ENCODE measurements at regions not wholly inside any gene's neighbourhood (a gene's known extent, or its start where the extent isn't known, plus 50 kb on each side); places are given as distances from the start of the nearest gene placed in this dataset.

- Histone ChIP-seq H3K27ac (no peak overlapping the region), H3K4me1 (replicated peaks) (no peaks in the 10 kb centered on the region), H3K27me3 (replicated peaks; ENCODE audit: insufficient read depth) (no peaks in the 10 kb centered on the region), H3K36me3 (no peaks in the 10 kb centered on the region), H3K4me3 (no peak overlapping the region), H3K9me3 (no peaks in the 10 kb centered on the region)
- intact Hi-C loops (cut with DNase I): no loop called here
- DNase-seq (ENCODE audit: low spot score): no peak
- no peak for TF ChIP-seq CTCF (IDR thresholded peaks at IDR 0.05)
- no peak for TF ChIP-seq POLR2AphosphoS5 (IDR thresholded peaks at IDR 0.05)
- TF ChIP-seq POLR2A (IDR thresholded peaks at IDR 0.05): no peak
Measured at GRCh38 chr5:175789670-175790069, 81.7 kb upstream of the CPLX2 start.

- intact Hi-C loops (cut with DNase I): no loop called here
- Histone ChIP-seq H3K27ac (no peak overlapping the region), H3K4me1 (replicated peaks) (no peaks in the 10 kb centered on the region), H3K27me3 (replicated peaks; ENCODE audit: insufficient read depth) (no peaks in the 10 kb centered on the region), H3K4me3 (no peak overlapping the region), H3K36me3 (no peaks in the 10 kb centered on the region), H3K9me3 (no peaks in the 10 kb centered on the region)
- no peak for DNase-seq (ENCODE audit: low spot score)
- no peak for TF ChIP-seq POLR2A (IDR thresholded peaks at IDR 0.05)
- no peak for TF ChIP-seq POLR2AphosphoS5 (IDR thresholded peaks at IDR 0.05)
- no peak for TF ChIP-seq CTCF (IDR thresholded peaks at IDR 0.05)
- WGBS: 38% methylated on average over 4 of the region's 4 CpGs
Measured at GRCh38 chr5:175790796-175791195, 80.6 kb upstream of the CPLX2 start.

GRCh38 chr5:175795959-175796358 lies 75.4 kb upstream of the CPLX2 start:
- no peaks in the 10 kb centered on the region for H3K9me3 ChIP-seq
- H3K4me3 ChIP-seq: no peak overlapping the region
- 55% methylated on average over 3 of the region's 3 CpGs for WGBS
- no peaks in the 10 kb centered on the region for H3K36me3 ChIP-seq
- TF ChIP-seq CTCF (IDR thresholded peaks at IDR 0.05): no peak
- no peak for TF ChIP-seq POLR2AphosphoS5 (IDR thresholded peaks at IDR 0.05)
- no peak for TF ChIP-seq POLR2A (IDR thresholded peaks at IDR 0.05)
- no peaks in the 10 kb centered on the region for H3K27me3 ChIP-seq (replicated peaks; ENCODE audit: insufficient read depth)
- DNase-seq (ENCODE audit: low spot score): no peak
- peaks cover 4% of the 10 kb centered on the region for H3K4me1 ChIP-seq (replicated peaks)
- intact Hi-C loops (cut with DNase I): loop anchor here (5.0 kb wide), 1 partner anchor 76 kb away; the partner anchor contains the start of gene CPLX2
- no peak overlapping the region for H3K27ac ChIP-seq

DNA sequence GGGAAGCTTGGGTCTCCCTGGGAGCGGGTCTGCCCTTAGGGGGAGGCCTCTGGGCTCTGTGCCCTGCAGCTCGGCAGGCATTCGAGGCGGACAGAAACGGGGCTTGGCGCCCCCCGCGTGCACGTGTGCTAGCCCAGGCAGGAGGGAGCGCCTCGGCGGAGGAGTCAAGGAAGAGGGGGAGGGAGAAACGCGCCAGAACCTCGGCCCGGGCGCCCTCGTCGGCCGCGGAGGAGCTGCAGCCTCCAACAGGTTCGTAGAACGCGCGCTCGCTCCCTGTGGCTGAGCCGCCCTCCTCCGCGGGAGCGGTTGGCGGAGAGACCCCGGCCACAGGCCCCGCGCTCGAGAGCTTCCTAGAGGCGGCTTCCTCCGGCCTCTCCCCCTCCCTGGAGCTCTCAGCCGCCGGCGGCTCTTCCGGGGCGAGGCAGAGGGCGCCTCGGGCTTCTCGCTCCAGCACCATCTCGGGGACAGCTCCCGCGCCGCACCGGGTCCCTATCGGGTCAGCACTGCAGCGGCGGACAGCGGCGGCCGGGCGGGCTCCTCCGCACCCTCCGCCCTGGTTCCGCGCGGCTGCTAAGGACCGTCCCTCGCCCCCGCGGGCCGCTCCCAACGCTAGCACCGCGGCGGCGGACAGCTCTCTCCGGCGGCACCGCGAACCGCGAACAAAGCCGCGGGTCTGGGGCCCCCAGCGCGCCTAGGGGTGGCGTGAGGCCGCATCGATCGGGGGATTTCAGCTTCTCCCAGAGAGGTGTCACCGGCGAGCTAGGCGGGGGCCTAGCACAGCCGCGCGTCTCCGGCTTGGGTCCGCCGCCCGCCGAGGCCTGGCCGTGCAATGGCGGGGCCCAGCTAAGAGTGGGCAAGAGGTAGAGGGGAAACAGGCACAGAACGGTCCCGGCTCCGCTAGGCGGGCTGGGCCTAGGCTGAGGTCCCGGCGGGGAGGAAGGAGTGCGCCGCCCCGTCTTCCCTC lies 74.6 kb upstream of the CPLX2 start:
- intact Hi-C loops (cut with DNase I): loop anchor here (5.0 kb wide), 1 partner anchor 75 kb away; the partner anchor contains the start of gene CPLX2
- Histone ChIP-seq H3K9me3 (no peaks in the 10 kb centered on the region), H3K27me3 (replicated peaks; ENCODE audit: insufficient read depth) (no peaks in the 10 kb centered on the region), H3K27ac (no peak overlapping the region), H3K36me3 (no peaks in the 10 kb centered on the region), H3K4me1 (replicated peaks) (peaks cover 4% of the 10 kb centered on the region), H3K4me3 (peak overlapping the region in 1 of 2 donors; percentile 11)
- DNase-seq (ENCODE audit: low spot score): peak; percentile 76
- WGBS: 2% methylated on average over 60 of the region's 108 CpGs
- TF ChIP-seq POLR2AphosphoS5 (IDR thresholded peaks at IDR 0.05) (peak; percentile 54), POLR2A (IDR thresholded peaks at IDR 0.05) (no peak), CTCF (IDR thresholded peaks at IDR 0.05) (no peak)
